Lung (tissue), 11 donors: ENCODE measurements at regions not wholly inside any gene's neighbourhood (a gene's known extent, or its start where the extent isn't known, plus 50 kb on each side); places are given as distances from the start of the nearest gene placed in this dataset.
"Not testable (repeated sequence)": the region's sequence is repeated elsewhere in the genome, so short reads cannot be mapped to it uniquely, and the experiment has no call there.

Experiments used
- ATAC-seq: fragments of 200-7000 bp; cut with Tn5 transposase; one replicate; pipeline ENCODE4 v1.9.1; 2020; ENCODE audit warnings: moderate number of reproducible peaks; ENCODE audit not compliant: insufficient read depth, low FRiP score
- DNase-seq, 3 donors: peaks; one replicate each; pipeline ENCODE4 v3.0.0-alpha.2; 2013 to 2017
- H3K27ac ChIP-seq, 2 donors: one replicate each; pipeline ENCODE4 v1.5.1; 2013; ENCODE audit warnings: mild to moderate bottlenecking in 2 of 2, moderate library complexity in 2 of 2, control low read depth in 1 of 2, inconsistent platforms in 1 of 2, low read depth in 1 of 2, low read length in 1 of 2
- H3K27me3 ChIP-seq, 3 donors: one replicate each; pipeline ENCODE4 v1.5.1; 2013; ENCODE audit warnings: low read length in 2 of 3; ENCODE audit not compliant: control insufficient read depth in 3 of 3, insufficient read depth in 3 of 3
- H3K36me3 ChIP-seq, 4 donors: one replicate each; pipeline ENCODE4 v1.5.1; 2013; ENCODE audit warnings: low read length in 4 of 4, mild to moderate bottlenecking in 1 of 4, moderate library complexity in 1 of 4; ENCODE audit not compliant: control insufficient read depth in 4 of 4, insufficient read depth in 4 of 4
- H3K4me1 ChIP-seq, 5 donors: one replicate each; pipeline ENCODE4 v1.5.1; 2013; ENCODE audit warnings: low read length in 5 of 5, mild to moderate bottlenecking in 2 of 5, moderate library complexity in 1 of 5; ENCODE audit not compliant: control insufficient read depth in 5 of 5, insufficient read depth in 5 of 5
- H3K4me3 ChIP-seq: one replicate; pipeline ENCODE4 v1.5.1; 2013; ENCODE audit warnings: mild to moderate bottlenecking, control low read depth, moderate library complexity
- H3K9ac ChIP-seq, 2 donors: one replicate each; pipeline ENCODE4 v1.5.1; 2013; ENCODE audit warnings: low read length in 2 of 2, control low read depth in 1 of 2; ENCODE audit not compliant: insufficient read depth in 1 of 2
- H3K9me3 ChIP-seq, 4 donors: one replicate each; pipeline ENCODE4 v1.5.1; 2013; ENCODE audit warnings: low read length in 3 of 4, mild to moderate bottlenecking in 1 of 4, moderate library complexity in 1 of 4; ENCODE audit not compliant: control insufficient read depth in 4 of 4, insufficient read depth in 3 of 4
- WGBS, 2 donors: extraction: QIAGEN DNeasy Blood & Tissue Kit; methylation state at CpG; one replicate each; pipeline ENCODE4 v1.1.7; 2013; 5-methylcytosine and 5-hydroxymethylcytosine counted together
- TF ChIP-seq, protein P1 (sequence below): IDR thresholded peaks from 2 replicates; pipeline ENCODE4 v1.5.1; 2012; ENCODE audit warnings: mild to moderate bottlenecking; ENCODE audit errors: control extremely low read depth, extremely low read depth
- donor health status: control.
- donor health status: control.
- donor health status: Bipolar disorder and iron deficiency.
- donor health status: healthy.
- donor health status: DM: yes; HTN: yes; CAD: no.

DNA sequence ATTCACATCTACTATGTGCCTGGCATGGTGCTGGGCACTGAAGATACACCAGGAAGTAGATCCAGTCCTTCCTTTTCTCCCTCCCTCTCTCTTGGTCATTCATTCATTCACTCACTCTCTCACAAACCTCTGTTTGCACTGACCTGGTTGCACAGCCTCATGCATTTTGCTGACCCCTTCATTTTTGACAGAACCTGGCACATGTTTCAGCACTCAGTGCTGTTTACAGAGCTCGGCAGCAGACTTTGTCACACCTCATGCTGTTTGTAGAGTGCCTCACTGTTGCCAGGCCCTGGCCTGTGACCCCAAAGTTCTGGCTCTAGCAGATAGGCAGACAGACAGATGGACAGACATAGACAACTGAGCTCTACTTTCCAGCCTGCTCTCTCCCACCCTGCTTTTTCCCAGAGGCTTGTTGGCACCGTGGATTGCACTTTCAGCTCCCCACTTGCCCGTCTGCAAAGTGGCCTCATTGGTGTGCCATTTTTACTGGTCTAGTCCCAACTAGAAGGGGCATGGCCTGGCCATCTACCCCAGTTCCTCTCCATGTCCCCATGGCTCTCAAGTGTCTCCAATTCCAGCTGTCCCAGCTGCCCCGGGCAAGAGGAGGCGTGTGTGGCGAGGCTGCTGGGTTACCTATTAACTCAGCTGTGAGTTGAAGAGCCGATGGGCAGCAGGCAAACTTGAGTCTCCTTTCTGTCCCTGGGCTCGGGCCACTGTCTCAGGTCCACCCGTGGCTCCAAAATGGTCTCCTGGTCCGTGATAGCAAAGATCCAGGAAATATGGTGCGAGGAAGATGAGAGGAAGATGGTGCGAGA is 277.0 kb upstream of the TEKT4 start:
- not testable (repeated sequence) for H3K4me1 ChIP-seq, H3K4me3 ChIP-seq, H3K9ac ChIP-seq, H3K27ac ChIP-seq, H3K27me3 ChIP-seq, ATAC-seq, H3K9me3 ChIP-seq, DNase-seq, H3K36me3 ChIP-seq
- 77 to 81% methylated on average over 12 of the region's 12 CpGs for WGBS, 2 donors

DNA sequence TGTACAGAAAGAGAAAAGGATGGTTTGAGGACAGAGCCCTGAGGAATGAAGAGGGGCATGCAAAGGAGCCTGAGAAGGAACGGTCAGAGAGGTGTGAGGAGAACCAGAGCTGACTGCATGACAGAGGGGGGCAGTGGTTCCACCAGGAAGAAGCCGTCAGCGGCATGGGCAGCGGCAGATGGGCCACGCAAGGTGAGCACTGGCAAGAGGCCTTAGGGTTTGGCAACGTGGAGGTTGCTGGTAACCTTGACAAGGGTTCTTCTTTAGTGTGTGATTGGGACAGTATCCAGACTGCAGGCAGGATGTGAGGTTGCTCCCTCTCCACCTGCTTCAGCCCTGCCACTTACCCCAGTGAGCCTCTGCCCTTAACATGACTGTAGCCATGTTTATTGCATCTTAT is 275.3 kb upstream of the TEKT4 start:
- not testable (repeated sequence) for H3K4me3 ChIP-seq, H3K9me3 ChIP-seq, H3K4me1 ChIP-seq, H3K27ac ChIP-seq, H3K36me3 ChIP-seq, DNase-seq, ATAC-seq, H3K9ac ChIP-seq, H3K27me3 ChIP-seq
- 74 to 85% methylated on average over 6 of the region's 6 CpGs for WGBS, 2 donors

DNA sequence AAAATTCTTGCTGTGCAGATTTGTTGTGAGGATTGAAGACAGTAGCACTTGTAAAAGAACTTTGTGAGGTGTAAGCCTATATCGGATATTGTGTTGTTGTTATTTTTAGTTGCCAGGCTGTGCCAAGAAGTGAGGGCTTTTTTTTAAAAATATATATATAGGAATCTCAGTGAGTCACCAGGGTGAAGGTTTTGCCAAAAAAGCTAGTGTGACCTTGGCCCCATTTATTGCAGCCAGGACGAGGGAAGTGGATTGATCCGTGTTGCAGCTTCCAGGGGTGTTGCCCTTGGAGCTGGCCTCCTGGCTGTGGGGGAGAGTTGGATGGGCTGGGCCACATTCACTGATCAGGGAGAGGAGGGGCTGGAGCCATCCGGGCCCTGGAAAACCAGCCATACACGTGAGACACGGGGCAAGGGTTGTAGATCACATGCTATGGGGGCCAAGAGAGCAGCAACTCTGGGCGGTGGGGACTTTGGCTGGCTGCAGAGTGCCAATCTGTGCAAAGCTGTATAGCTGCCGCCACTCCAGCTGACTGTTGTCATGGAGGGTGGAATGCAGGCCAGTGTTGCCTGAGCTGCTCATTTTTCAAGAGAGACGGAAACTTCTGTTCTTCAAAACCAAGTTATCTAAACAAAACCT is 273.0 kb upstream of the TEKT4 start:
- not testable (repeated sequence) for ATAC-seq, H3K27me3 ChIP-seq, H3K4me3 ChIP-seq, H3K36me3 ChIP-seq, H3K4me1 ChIP-seq, H3K9ac ChIP-seq, DNase-seq, H3K27ac ChIP-seq, H3K9me3 ChIP-seq
- WGBS, 2 donors, result 34 to 54% methylated on average over 8 to 9 of the region's 9 CpGs

DNA sequence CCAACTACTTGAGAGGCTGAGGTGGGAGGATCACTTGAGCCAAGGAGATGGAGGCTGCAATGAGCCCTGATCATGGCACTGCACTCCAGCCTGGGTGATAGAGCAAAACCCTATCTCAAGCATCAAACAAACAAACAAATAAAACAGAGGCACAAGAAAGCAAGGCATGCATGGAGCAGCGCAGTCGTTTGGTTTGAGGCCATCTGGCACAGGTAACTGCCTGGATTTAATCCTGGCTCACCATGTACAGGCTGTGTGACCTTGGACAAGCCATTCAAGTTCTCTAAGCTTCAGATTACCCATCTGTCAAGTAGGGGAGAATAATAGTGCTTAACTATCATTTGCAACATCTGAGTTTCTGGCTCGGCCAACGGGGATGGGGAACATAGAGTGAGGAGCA is 270.3 kb upstream of the TEKT4 start:
- 87 to 95% methylated on average over 4 of the region's 4 CpGs for WGBS, 2 donors
- not testable (repeated sequence) for DNase-seq, H3K4me1 ChIP-seq, H3K9me3 ChIP-seq, H3K27ac ChIP-seq, H3K27me3 ChIP-seq, ATAC-seq, H3K9ac ChIP-seq, H3K36me3 ChIP-seq, H3K4me3 ChIP-seq

DNA sequence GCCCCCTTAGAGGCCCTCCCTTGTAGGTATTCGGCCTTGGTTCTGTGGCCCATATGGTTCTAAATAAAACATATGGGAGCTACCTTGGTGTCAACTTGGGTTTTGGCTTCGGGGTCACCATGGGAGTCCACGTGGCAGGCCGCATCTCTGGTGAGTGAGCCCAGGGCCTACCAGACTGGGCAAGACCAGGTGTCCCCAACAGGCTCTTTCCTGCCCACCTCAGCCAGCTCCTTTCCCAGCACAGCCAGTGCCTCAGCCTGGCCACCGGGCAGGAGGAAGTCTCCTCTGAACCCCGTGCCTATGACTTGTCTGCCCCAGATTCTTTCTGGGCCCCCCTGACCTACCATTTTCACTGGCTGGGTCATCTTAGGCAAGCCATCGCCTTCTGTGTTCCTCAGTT is 268.8 kb upstream of the TEKT4 start:
- ATAC-seq (no peak), DNase-seq (no peak)
- H3K27ac ChIP-seq, result no peak overlapping the region
- no peak overlapping the region for H3K9ac ChIP-seq
- no peaks in the 10 kb centered on the region for H3K36me3 ChIP-seq
- H3K27me3 ChIP-seq, result no peaks in the 10 kb centered on the region
- H3K9me3 ChIP-seq, result peaks cover 0 to 5% (median 0%) of the 10 kb centered on the region in 4 donors
- H3K4me3 ChIP-seq, result no peak overlapping the region
- WGBS, 2 donors, result 80 to 81% methylated on average over 6 to 7 of the region's 7 CpGs
- TF ChIP-seq, protein P1, sequence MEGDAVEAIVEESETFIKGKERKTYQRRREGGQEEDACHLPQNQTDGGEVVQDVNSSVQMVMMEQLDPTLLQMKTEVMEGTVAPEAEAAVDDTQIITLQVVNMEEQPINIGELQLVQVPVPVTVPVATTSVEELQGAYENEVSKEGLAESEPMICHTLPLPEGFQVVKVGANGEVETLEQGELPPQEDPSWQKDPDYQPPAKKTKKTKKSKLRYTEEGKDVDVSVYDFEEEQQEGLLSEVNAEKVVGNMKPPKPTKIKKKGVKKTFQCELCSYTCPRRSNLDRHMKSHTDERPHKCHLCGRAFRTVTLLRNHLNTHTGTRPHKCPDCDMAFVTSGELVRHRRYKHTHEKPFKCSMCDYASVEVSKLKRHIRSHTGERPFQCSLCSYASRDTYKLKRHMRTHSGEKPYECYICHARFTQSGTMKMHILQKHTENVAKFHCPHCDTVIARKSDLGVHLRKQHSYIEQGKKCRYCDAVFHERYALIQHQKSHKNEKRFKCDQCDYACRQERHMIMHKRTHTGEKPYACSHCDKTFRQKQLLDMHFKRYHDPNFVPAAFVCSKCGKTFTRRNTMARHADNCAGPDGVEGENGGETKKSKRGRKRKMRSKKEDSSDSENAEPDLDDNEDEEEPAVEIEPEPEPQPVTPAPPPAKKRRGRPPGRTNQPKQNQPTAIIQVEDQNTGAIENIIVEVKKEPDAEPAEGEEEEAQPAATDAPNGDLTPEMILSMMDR, result no peak
- no peaks in the 10 kb centered on the region for H3K4me1 ChIP-seq
